Lung (tissue), 11 donors: ENCODE measurements at regions not wholly inside any gene's neighbourhood (a gene's known extent, or its start where the extent isn't known, plus 50 kb on each side); places are given as distances from the start of the nearest gene placed in this dataset.

ENCODE experiments used
- ATAC-seq: fragments of 200-7000 bp; cut with Tn5 transposase; one replicate; pipeline ENCODE4 v1.9.1; 2020; ENCODE audit warnings: moderate number of reproducible peaks; ENCODE audit not compliant: insufficient read depth, low FRiP score
- DNase-seq, 3 donors: peaks; one replicate each; pipeline ENCODE4 v3.0.0-alpha.2; 2013 to 2017
- H3K27ac ChIP-seq, 2 donors: one replicate each; pipeline ENCODE4 v1.5.1; 2013; ENCODE audit warnings: mild to moderate bottlenecking in 2 of 2, moderate library complexity in 2 of 2, control low read depth in 1 of 2, inconsistent platforms in 1 of 2, low read depth in 1 of 2, low read length in 1 of 2
- H3K27me3 ChIP-seq, 3 donors: one replicate each; pipeline ENCODE4 v1.5.1; 2013; ENCODE audit warnings: low read length in 2 of 3; ENCODE audit not compliant: control insufficient read depth in 3 of 3, insufficient read depth in 3 of 3
- H3K36me3 ChIP-seq, 4 donors: one replicate each; pipeline ENCODE4 v1.5.1; 2013; ENCODE audit warnings: low read length in 4 of 4, mild to moderate bottlenecking in 1 of 4, moderate library complexity in 1 of 4; ENCODE audit not compliant: control insufficient read depth in 4 of 4, insufficient read depth in 4 of 4
- H3K4me1 ChIP-seq, 5 donors: one replicate each; pipeline ENCODE4 v1.5.1; 2013; ENCODE audit warnings: low read length in 5 of 5, mild to moderate bottlenecking in 2 of 5, moderate library complexity in 1 of 5; ENCODE audit not compliant: control insufficient read depth in 5 of 5, insufficient read depth in 5 of 5
- H3K4me3 ChIP-seq: one replicate; pipeline ENCODE4 v1.5.1; 2013; ENCODE audit warnings: mild to moderate bottlenecking, control low read depth, moderate library complexity
- H3K9ac ChIP-seq, 2 donors: one replicate each; pipeline ENCODE4 v1.5.1; 2013; ENCODE audit warnings: low read length in 2 of 2, control low read depth in 1 of 2; ENCODE audit not compliant: insufficient read depth in 1 of 2
- H3K9me3 ChIP-seq, 4 donors: one replicate each; pipeline ENCODE4 v1.5.1; 2013; ENCODE audit warnings: low read length in 3 of 4, mild to moderate bottlenecking in 1 of 4, moderate library complexity in 1 of 4; ENCODE audit not compliant: control insufficient read depth in 4 of 4, insufficient read depth in 3 of 4
- CTCF ChIP-seq: IDR thresholded peaks from 2 replicates; pipeline ENCODE4 v1.5.1; 2012; ENCODE audit warnings: mild to moderate bottlenecking; ENCODE audit errors: control extremely low read depth, extremely low read depth
- WGBS, 2 donors: extraction: QIAGEN DNeasy Blood & Tissue Kit; methylation state at CpG; one replicate each; pipeline ENCODE4 v1.1.7; 2013; 5-methylcytosine and 5-hydroxymethylcytosine counted together
- donor health status: control.
- donor health status: control.
- donor health status: Bipolar disorder and iron deficiency.
- donor health status: healthy.
- donor health status: DM: yes; HTN: yes; CAD: no.

GRCh38 chr13:47418206-47418920 is 521.5 kb upstream of the HTR2A start:
- H3K9me3 ChIP-seq, result no peaks in the 10 kb centered on the region
- DNase-seq (no peak), ATAC-seq (no peak)
- no peak for TF ChIP-seq CTCF
- H3K9ac ChIP-seq, result no peak overlapping the region
- no peaks in the 10 kb centered on the region for H3K27me3 ChIP-seq
- no peak overlapping the region for H3K27ac ChIP-seq
- 93 to 96% methylated on average over 3 of the region's 3 CpGs for WGBS, 2 donors
- no peaks in the 10 kb centered on the region for H3K4me1 ChIP-seq
- H3K36me3 ChIP-seq, result no peaks in the 10 kb centered on the region
- H3K4me3 ChIP-seq, result no peak overlapping the region

- Histone ChIP-seq H3K27me3 (no peaks in the 10 kb centered on the region), H3K4me3 (no peak overlapping the region), H3K9me3 (no peaks in the 10 kb centered on the region), H3K27ac (no peak overlapping the region), H3K9ac (no peak overlapping the region), H3K4me1 (no peaks in the 10 kb centered on the region), H3K36me3 (no peaks in the 10 kb centered on the region)
- TF ChIP-seq CTCF, result no peak
- WGBS, 2 donors, result 94% methylated on average over 2 of the region's 2 CpGs
- no peak for ATAC-seq
- DNase-seq, result no peak
These were observed 520.6 kb upstream of the HTR2A start for GRCh38 chr13:47417485-47417884.

GRCh38 chr13:47415048-47415447 is 518.2 kb upstream of the HTR2A start:
- Histone ChIP-seq H3K27ac (no peak overlapping the region), H3K9me3 (no peaks in the 10 kb centered on the region), H3K4me1 (no peaks in the 10 kb centered on the region), H3K4me3 (no peak overlapping the region), H3K9ac (no peak overlapping the region), H3K27me3 (no peaks in the 10 kb centered on the region), H3K36me3 (no peaks in the 10 kb centered on the region)
- no peak for TF ChIP-seq CTCF
- DNase-seq (no peak), ATAC-seq (no peak)
- 73 to 76% methylated on average over 4 of the region's 4 CpGs for WGBS, 2 donors

- Histone ChIP-seq H3K36me3 (no peaks in the 10 kb centered on the region), H3K4me3 (no peak overlapping the region), H3K4me1 (no peaks in the 10 kb centered on the region), H3K9me3 (peaks cover 0 to 1% (median 0%) of the 10 kb centered on the region in 4 donors), H3K27me3 (no peaks in the 10 kb centered on the region), H3K9ac (no peak overlapping the region), H3K27ac (no peak overlapping the region)
- WGBS, 2 donors, result 69 to 77% methylated on average over 1 of the region's 1 CpG
- DNase-seq, result no peak
- no peak for TF ChIP-seq CTCF
- ATAC-seq, result no peak
These were observed 516.7 kb upstream of the HTR2A start for GRCh38 chr13:47413526-47413925.
